SIG-M5 treated with dmso at 0.1 percent for 504 hours (cell line): ENCODE measurements at regions not wholly inside any gene's neighbourhood (a gene's known extent, or its start where the extent isn't known, plus 50 kb on each side); places are given as distances from the start of the nearest gene placed in this dataset.
"Not testable (repeated sequence)": the region's sequence is repeated elsewhere in the genome, so short reads cannot be mapped to it uniquely, and the experiment has no call there.

Source experiments
- DNase-seq: peaks from one replicate; lab custom pipeline; 2025; ENCODE audit not compliant: unreplicated experiment; lab: John Stamatoyannopoulos, UW

GRCh38 chr10:20415684-20416083 lies 481.4 kb downstream of the NEBL start:
- no peak for DNase-seq

- no peak for DNase-seq
These were observed 489.8 kb downstream of the NEBL start for GRCh38 chr10:20407357-20407756.

- no peak for DNase-seq
These were observed 490.6 kb downstream of the NEBL start for GRCh38 chr10:20406281-20407104.

- no peak for DNase-seq
These were observed 491.4 kb downstream of the NEBL start for GRCh38 chr10:20405761-20406160.

GRCh38 chr10:20405050-20405449 lies 492.1 kb downstream of the NEBL start:
- no peak for DNase-seq

GRCh38 chr10:20399772-20400171 lies 497.3 kb downstream of the NEBL start:
- DNase-seq = no peak

GRCh38 chr10:20396701-20397100 lies 500.4 kb downstream of the NEBL start:
- no peak for DNase-seq

GRCh38 chr10:20396205-20396604 lies 500.9 kb downstream of the NEBL start:
- no peak for DNase-seq

GRCh38 chr10:20391629-20392028 lies 505.5 kb downstream of the NEBL start:
- no peak for DNase-seq

- no peak for DNase-seq
These were observed 515.4 kb downstream of the NEBL start for GRCh38 chr10:20381761-20382160.

GRCh38 chr10:20380401-20380800 lies 516.7 kb downstream of the NEBL start:
- peak; percentile 6 for DNase-seq

GRCh38 chr10:20372748-20373147 lies 524.4 kb downstream of the NEBL start:
- DNase-seq = no peak

- DNase-seq = not testable (repeated sequence)
These were observed 526.1 kb downstream of the NEBL start for GRCh38 chr10:20370977-20371533.

GRCh38 chr10:20369863-20370736 lies 527.0 kb downstream of the NEBL start:
- DNase-seq = no peak

GRCh38 chr10:20363684-20364083 lies 533.4 kb downstream of the NEBL start:
- no peak for DNase-seq

- no peak for DNase-seq
These were observed 539.7 kb downstream of the PLXDC2 start for GRCh38 chr10:20355915-20356314.

- no peak for DNase-seq
These were observed 538.8 kb downstream of the PLXDC2 start for GRCh38 chr10:20355011-20355410.

- DNase-seq = no peak
These were observed 537.9 kb downstream of the PLXDC2 start for GRCh38 chr10:20354166-20354565.

- DNase-seq = no peak
These were observed 534.3 kb downstream of the PLXDC2 start for GRCh38 chr10:20350509-20350908.

GRCh38 chr10:20343036-20343435 lies 526.8 kb downstream of the PLXDC2 start:
- no peak for DNase-seq
